Nephron (organoid): ENCODE measurements at regions not wholly inside any gene's neighbourhood (a gene's known extent, or its start where the extent isn't known, plus 50 kb on each side); places are given as distances from the start of the nearest gene placed in this dataset.
A peak's percentile ranks its signal among the peaks of the same experiment; 100 is the strongest.

Source experiments
- H3K27ac Mint-ChIP-seq, 3 experiments: 2 replicates each; pipeline ENCODE4 v1.8.0; 2020; ENCODE audit warnings: mixed read lengths in 3 of 3, mild to moderate bottlenecking in 2 of 3, moderate library complexity in 1 of 3
- H3K27me3 Mint-ChIP-seq: 2 replicates; pipeline ENCODE4 v1.8.0; 2021; ENCODE audit warnings: low read depth, mild to moderate bottlenecking, moderate library complexity, mixed read lengths
- H3K36me3 Mint-ChIP-seq: 2 replicates; pipeline ENCODE4 v1.8.0; 2020; ENCODE audit warnings: low read depth, mixed read lengths
- H3K4me1 Mint-ChIP-seq: 2 replicates; pipeline ENCODE4 v1.8.0; 2020; ENCODE audit warnings: mixed read lengths
- H3K4me3 Mint-ChIP-seq, 3 experiments: 2 replicates each; pipeline ENCODE4 v1.8.0; 2020; ENCODE audit warnings: mild to moderate bottlenecking in 3 of 3, mixed read lengths in 3 of 3, moderate library complexity in 2 of 3
- H3K9me3 Mint-ChIP-seq: 2 replicates; pipeline ENCODE4 v1.8.0; 2020; ENCODE audit warnings: mixed read lengths
- TF ChIP-seq, protein P1 (sequence below), 3 experiments: fragments of 200-600 bp; sonication (generic); IDR thresholded peaks; one replicate each; pipeline ENCODE4 v1.5.0; 2021; ENCODE audit warnings: antibody characterized with exemption in 3 of 3; ENCODE audit not compliant: unreplicated experiment in 3 of 3

DNA sequence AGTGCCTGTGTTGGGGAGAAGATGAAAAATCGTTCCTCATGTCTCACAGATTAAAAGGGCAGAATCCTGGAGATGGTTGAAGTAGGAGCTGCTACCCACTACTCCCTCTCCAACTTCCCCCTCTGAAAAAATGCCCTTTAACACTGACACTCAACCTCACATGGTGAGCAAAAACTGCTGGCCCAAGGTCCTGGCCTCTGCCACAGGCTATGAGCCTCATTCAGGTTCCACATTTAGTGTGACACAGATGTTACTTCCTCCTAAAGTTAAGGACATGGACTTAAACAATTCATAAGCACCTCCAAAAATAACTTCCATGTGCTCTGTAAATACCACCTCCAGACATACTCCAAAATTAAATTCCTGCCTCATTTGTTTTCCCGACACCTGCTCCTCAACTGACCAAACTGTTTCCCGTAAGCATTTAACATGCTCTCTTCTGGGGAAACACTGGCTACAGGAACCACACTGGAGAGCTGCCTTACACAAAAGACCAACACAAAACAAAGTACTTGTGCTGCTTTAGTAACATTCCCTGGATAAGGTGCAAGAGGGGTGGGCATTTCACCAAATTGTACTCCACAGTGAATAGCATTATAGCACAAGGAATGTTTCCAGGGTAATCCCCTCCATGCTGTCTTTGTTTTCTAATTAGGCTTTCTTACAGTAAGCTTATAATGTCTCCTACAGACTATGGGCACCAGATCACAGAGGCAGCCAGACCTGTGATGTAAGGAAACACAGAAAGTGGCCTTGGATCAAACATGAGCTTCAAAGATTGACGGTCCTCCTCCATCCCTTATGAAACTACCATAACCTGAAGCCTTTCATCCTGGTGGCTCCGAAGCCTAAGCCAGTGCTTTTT, 57.0 kb downstream of the PHLDA1 start:
- H3K27ac Mint-ChIP-seq = peak overlapping the region in 2 of 3 experiments; percentile 9 to 40
- H3K27me3 Mint-ChIP-seq = peaks cover 4% of the 10 kb centered on the region
- H3K4me1 Mint-ChIP-seq = peaks cover 33% of the 10 kb centered on the region
- TF ChIP-seq, protein P1, sequence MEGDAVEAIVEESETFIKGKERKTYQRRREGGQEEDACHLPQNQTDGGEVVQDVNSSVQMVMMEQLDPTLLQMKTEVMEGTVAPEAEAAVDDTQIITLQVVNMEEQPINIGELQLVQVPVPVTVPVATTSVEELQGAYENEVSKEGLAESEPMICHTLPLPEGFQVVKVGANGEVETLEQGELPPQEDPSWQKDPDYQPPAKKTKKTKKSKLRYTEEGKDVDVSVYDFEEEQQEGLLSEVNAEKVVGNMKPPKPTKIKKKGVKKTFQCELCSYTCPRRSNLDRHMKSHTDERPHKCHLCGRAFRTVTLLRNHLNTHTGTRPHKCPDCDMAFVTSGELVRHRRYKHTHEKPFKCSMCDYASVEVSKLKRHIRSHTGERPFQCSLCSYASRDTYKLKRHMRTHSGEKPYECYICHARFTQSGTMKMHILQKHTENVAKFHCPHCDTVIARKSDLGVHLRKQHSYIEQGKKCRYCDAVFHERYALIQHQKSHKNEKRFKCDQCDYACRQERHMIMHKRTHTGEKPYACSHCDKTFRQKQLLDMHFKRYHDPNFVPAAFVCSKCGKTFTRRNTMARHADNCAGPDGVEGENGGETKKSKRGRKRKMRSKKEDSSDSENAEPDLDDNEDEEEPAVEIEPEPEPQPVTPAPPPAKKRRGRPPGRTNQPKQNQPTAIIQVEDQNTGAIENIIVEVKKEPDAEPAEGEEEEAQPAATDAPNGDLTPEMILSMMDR (IDR thresholded peaks at IDR 0.05; ENCODE audit: unreplicated experiment in 3 of 3) = no peak
- H3K4me3 Mint-ChIP-seq = no peak overlapping the region
- no peaks in the 10 kb centered on the region for H3K9me3 Mint-ChIP-seq
- no peaks in the 10 kb centered on the region for H3K36me3 Mint-ChIP-seq

DNA sequence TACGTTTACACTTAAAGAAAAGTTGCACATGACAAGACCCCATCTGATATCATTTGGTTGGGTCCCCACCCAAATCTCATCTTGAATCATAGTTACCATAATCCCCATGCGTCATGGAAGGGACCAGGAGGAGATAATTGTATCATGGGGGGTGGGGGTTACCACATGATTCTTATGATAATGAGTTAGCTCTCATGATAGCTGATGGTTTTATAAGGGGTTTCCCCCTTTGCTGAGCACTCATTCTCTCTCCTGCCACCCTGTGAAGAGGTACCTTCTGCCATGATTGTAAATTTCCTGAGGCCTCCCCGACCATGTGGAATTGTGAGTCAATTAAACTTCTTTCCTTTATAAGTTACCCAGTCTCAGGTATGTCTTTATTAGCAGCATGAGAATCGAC, 60.3 kb downstream of the PHLDA1 start:
- peaks cover 16% of the 10 kb centered on the region for H3K4me1 Mint-ChIP-seq

DNA sequence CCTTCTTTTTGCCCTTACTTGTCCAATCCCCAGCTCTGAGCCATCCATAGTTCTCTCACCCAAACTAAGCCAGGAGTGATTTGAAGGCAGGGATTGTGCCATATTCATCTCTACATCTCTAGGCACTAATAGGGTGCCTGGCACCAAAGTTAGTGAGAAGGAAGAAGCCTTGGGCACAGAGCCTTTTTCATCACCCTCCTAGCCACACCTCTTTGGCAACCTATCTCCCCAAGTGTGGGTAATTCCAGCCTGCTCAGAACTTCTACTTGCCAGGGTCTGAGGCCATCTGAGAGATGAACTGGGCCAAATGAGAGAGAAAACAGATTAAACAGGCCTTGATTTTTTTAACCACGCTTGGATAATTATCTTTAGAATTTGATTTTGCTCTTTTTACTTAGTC, 61.3 kb downstream of the PHLDA1 start:
- Mint-ChIP-seq H3K36me3 (no peaks in the 10 kb centered on the region), H3K27ac (no peak overlapping the region)
- TF ChIP-seq, protein P1 (IDR thresholded peaks at IDR 0.05; ENCODE audit: unreplicated experiment in 3 of 3) = no peak

More for the DNA sequence above, 60.3 kb downstream of the PHLDA1 start:
- TF ChIP-seq, protein P1 (IDR thresholded peaks at IDR 0.05; ENCODE audit: unreplicated experiment in 3 of 3) = no peak
- Mint-ChIP-seq H3K9me3 (no peaks in the 10 kb centered on the region), H3K4me3 (no peak overlapping the region), H3K27me3 (peaks cover 4% of the 10 kb centered on the region), H3K36me3 (no peaks in the 10 kb centered on the region), H3K27ac (no peak overlapping the region)

DNA sequence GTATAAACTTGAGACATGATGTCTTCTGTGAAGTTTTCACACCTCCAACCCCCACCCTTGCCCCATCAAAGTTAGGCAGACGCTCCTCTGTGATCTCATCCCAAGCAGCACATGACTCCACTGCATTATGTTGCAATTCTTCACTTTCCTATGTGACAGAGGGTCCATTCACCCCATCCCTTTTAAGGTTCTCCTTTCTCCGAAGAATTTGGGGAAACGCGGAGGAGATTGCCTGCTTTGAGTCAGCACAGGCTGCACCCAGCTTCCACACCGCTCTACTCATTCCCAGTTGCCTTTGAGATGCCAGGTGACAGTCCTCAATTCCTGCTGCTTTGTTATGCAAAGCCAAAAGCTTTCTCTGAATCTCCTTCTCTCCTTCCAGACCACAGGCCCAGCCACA, 61.8 kb downstream of the PHLDA1 start:
- peaks cover 4% of the 10 kb centered on the region for H3K27me3 Mint-ChIP-seq
- no peaks in the 10 kb centered on the region for H3K9me3 Mint-ChIP-seq
- no peak overlapping the region for H3K4me3 Mint-ChIP-seq
- peaks cover 22% of the 10 kb centered on the region for H3K4me1 Mint-ChIP-seq
- TF ChIP-seq, protein P1 (IDR thresholded peaks at IDR 0.05; ENCODE audit: unreplicated experiment in 3 of 3) = no peak
- H3K27ac Mint-ChIP-seq = no peak overlapping the region
- H3K36me3 Mint-ChIP-seq = no peaks in the 10 kb centered on the region

More for the DNA sequence above, 61.3 kb downstream of the PHLDA1 start:
- Mint-ChIP-seq H3K4me1 (peaks cover 19% of the 10 kb centered on the region), H3K27me3 (peaks cover 4% of the 10 kb centered on the region), H3K9me3 (no peaks in the 10 kb centered on the region), H3K4me3 (no peak overlapping the region)

DNA sequence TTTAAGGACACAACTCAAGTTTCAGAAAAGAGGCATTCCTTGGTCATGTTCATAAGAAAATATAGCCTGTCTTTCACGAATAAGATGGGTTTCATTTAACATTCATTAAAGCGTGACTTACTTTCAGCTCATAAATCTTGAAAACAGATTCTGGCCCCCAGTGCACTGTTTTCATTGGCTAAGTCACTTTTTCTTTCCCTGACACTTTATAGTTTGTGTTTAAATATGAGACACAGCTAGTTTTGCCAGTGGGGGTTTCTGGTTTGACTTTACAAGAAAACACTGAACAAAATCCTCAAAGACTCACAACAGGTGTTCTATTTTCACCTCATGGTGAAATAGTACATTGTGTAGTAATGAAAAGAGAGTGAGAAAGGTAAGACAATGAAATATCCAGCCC, 65.9 kb downstream of the PHLDA1 start:
- Mint-ChIP-seq H3K9me3 (no peaks in the 10 kb centered on the region), H3K27me3 (peaks cover 16% of the 10 kb centered on the region), H3K36me3 (no peaks in the 10 kb centered on the region), H3K27ac (peak overlapping the region; percentile 23 to 54 (median 50)), H3K4me3 (no peak overlapping the region), H3K4me1 (peaks cover 21% of the 10 kb centered on the region)
- TF ChIP-seq, protein P1 (IDR thresholded peaks at IDR 0.05; ENCODE audit: unreplicated experiment in 3 of 3) = no peak

DNA sequence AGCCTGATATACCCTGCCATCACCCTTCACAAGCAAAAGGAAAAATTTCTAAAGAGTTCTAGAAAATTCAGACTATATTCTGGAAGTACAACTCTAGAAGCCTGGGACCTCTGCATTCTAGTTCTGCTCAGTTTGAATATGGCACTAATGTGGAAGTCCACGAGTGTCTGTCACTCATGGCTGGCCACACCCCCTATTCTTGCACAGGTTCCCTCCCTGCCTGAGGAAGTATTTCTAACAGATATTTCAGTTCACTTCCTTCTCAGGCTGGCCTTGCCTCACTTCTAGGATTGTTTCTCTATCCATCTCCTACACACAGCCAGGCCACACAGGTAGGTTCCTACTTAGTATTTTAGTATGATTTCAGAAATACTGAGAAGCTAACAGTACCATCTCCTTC, 67.4 kb downstream of the PHLDA1 start:
- H3K27me3 Mint-ChIP-seq = peaks cover 12% of the 10 kb centered on the region
- H3K4me1 Mint-ChIP-seq = peaks cover 31% of the 10 kb centered on the region
- no peaks in the 10 kb centered on the region for H3K36me3 Mint-ChIP-seq

More for the DNA sequence above, 67.4 kb downstream of the PHLDA1 start:
- TF ChIP-seq, protein P1 (IDR thresholded peaks at IDR 0.05; ENCODE audit: unreplicated experiment in 3 of 3) = no peak
- Mint-ChIP-seq H3K27ac (peak overlapping the region in 1 of 3 experiments; percentile 30), H3K9me3 (no peaks in the 10 kb centered on the region), H3K4me3 (no peak overlapping the region)
